Stomach smooth muscle (tissue), 2 donors: ENCODE measurements at regions not wholly inside any gene's neighbourhood (a gene's known extent, or its start where the extent isn't known, plus 50 kb on each side); places are given as distances from the start of the nearest gene placed in this dataset.
"Not testable (repeated sequence)": the region's sequence is repeated elsewhere in the genome, so short reads cannot be mapped to it uniquely, and the experiment has no call there.

Source experiments
- H3K27ac ChIP-seq: one replicate; pipeline ENCODE4 v1.7.0; 2013; ENCODE audit warnings: mild to moderate bottlenecking, low read length, inconsistent platforms
- H3K27me3 ChIP-seq, 2 donors: one replicate each; pipeline ENCODE4 v1.7.0; 2013; ENCODE audit warnings: low read length in 2 of 2; ENCODE audit not compliant: insufficient read depth in 2 of 2, control insufficient read depth in 1 of 2
- H3K36me3 ChIP-seq, 2 donors: one replicate each; pipeline ENCODE4 v1.7.0; 2013; ENCODE audit warnings: low read length in 2 of 2; ENCODE audit not compliant: control insufficient read depth in 2 of 2, insufficient read depth in 2 of 2
- H3K4me1 ChIP-seq: one replicate; pipeline ENCODE4 v1.7.0; 2013; ENCODE audit warnings: low read length; ENCODE audit not compliant: control insufficient read depth, insufficient read depth
- H3K4me3 ChIP-seq, 2 donors: one replicate each; pipeline ENCODE4 v1.7.0; 2013; ENCODE audit warnings: low read length in 2 of 2
- H3K9ac ChIP-seq, 2 donors: one replicate each; pipeline ENCODE4 v1.7.0; 2013; ENCODE audit warnings: low read length in 2 of 2, mild to moderate bottlenecking in 1 of 2
- H3K9me3 ChIP-seq, 2 donors: one replicate each; pipeline ENCODE4 v1.7.0; 2013; ENCODE audit warnings: low read length in 2 of 2; ENCODE audit not compliant: control insufficient read depth in 2 of 2
- donor health status: healthy.
- donor health status: Pancreatic carcinoma.

GRCh38 chr6:79373880-79374279 is 139.4 kb upstream of the HMGN3 start:
- peaks cover 0 to 1% of the 10 kb centered on the region in 2 donors for H3K9me3 ChIP-seq
- H3K36me3 ChIP-seq = no peaks in the 10 kb centered on the region
- H3K27me3 ChIP-seq = no peaks in the 10 kb centered on the region
- H3K9ac ChIP-seq = no peak overlapping the region
- H3K4me1 ChIP-seq = no peaks in the 10 kb centered on the region
- no peak overlapping the region for H3K27ac ChIP-seq
- H3K4me3 ChIP-seq = no peak overlapping the region

- Histone ChIP-seq H3K36me3 (no peaks in the 10 kb centered on the region), H3K9ac (no peak overlapping the region), H3K27ac (no peak overlapping the region), H3K9me3 (peaks cover 0 to 3% of the 10 kb centered on the region in 2 donors), H3K4me3 (no peak overlapping the region), H3K4me1 (no peaks in the 10 kb centered on the region), H3K27me3 (no peaks in the 10 kb centered on the region)
These were observed 138.8 kb upstream of the HMGN3 start for GRCh38 chr6:79373246-79373645.

DNA sequence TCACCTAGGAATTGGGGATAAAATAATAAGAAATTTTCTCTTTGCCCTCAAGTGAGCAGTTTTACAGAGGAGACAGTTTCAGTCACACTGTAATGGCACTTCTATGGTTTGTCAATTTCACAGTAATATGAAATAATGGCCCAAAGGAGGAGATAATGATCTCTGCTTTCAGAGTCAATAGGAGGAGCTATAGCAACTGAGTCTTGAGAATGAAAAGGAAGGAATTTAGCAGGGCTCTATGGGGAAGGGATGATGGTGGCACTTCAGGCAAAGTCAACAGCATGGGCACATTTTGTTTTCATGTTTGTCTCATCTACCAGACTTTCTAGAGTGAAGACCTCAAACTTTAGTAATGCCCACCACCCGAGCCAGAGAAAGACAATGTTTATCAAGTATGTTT is 138.3 kb upstream of the HMGN3 start:
- Histone ChIP-seq H3K36me3 (no peaks in the 10 kb centered on the region), H3K9me3 (peaks cover 0 to 3% of the 10 kb centered on the region in 2 donors), H3K27ac (no peak overlapping the region), H3K4me3 (no peak overlapping the region), H3K9ac (no peak overlapping the region), H3K27me3 (no peaks in the 10 kb centered on the region), H3K4me1 (no peaks in the 10 kb centered on the region)

DNA sequence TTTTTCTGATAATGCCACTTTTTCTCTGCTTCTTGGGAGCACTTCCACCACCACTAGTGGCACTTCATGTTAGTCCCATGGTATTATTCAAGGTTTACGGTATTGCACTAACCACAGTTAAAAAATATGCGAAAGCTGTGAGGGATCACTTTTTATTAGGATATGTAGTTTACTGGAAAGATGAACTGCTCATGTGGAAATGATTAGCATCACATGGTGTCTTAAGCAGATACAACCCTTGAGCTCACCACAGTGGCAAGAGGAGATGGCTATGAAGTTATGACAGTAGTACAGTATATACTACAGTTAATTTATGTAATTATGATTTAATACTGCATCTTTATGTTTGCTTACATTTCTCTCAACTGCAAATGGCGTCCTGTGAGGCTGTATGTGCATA is 134.5 kb upstream of the HMGN3 start:
- Histone ChIP-seq H3K9me3 (peaks cover 0 to 3% of the 10 kb centered on the region in 2 donors), H3K4me3 (no peak overlapping the region), H3K27me3 (no peaks in the 10 kb centered on the region), H3K36me3 (no peaks in the 10 kb centered on the region), H3K4me1 (no peaks in the 10 kb centered on the region), H3K9ac (no peak overlapping the region), H3K27ac (no peak overlapping the region)

- not testable (repeated sequence) for H3K9ac ChIP-seq, H3K4me3 ChIP-seq, H3K9me3 ChIP-seq, H3K27ac ChIP-seq, H3K27me3 ChIP-seq, H3K4me1 ChIP-seq, H3K36me3 ChIP-seq
These were observed 129.0 kb upstream of the HMGN3 start for GRCh38 chr6:79363441-79363840.

- H3K4me3 ChIP-seq, H3K27me3 ChIP-seq, H3K27ac ChIP-seq, H3K9ac ChIP-seq, H3K36me3 ChIP-seq, H3K4me1 ChIP-seq, H3K9me3 ChIP-seq: not testable (repeated sequence)
These were observed 126.6 kb upstream of the HMGN3 start for GRCh38 chr6:79361074-79361473.

DNA sequence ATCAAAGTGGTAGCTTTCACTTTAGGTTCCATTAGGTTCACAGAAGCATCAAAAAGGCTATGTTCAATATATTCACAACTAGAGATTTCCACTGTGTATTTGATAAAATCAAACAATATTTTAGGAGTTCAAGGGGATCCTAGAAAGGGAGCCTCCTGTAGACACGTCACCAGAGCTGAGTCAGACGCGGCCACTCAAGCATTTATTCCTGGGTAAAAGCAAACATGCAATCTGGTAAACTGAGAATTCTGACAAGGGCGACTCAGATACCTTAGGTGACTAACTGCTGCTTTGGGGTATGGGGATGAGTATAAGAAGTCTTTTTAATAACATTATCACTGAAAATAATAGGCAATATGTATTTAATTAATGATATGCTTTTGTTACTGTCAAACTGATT is 118.7 kb upstream of the HMGN3 start:
- H3K27ac ChIP-seq = no peak overlapping the region
- no peaks in the 10 kb centered on the region for H3K9me3 ChIP-seq
- H3K4me3 ChIP-seq = no peak overlapping the region
- H3K9ac ChIP-seq = no peak overlapping the region
- no peaks in the 10 kb centered on the region for H3K4me1 ChIP-seq
- no peaks in the 10 kb centered on the region for H3K27me3 ChIP-seq
- no peaks in the 10 kb centered on the region for H3K36me3 ChIP-seq

- Histone ChIP-seq H3K27me3 (no peaks in the 10 kb centered on the region), H3K4me3 (no peak overlapping the region), H3K9me3 (no peaks in the 10 kb centered on the region), H3K27ac (no peak overlapping the region), H3K36me3 (no peaks in the 10 kb centered on the region), H3K4me1 (no peaks in the 10 kb centered on the region), H3K9ac (no peak overlapping the region)
These were observed 104.0 kb upstream of the HMGN3 start for GRCh38 chr6:79338493-79338892.

- no peak overlapping the region for H3K27ac ChIP-seq
- H3K36me3 ChIP-seq = no peaks in the 10 kb centered on the region
- no peaks in the 10 kb centered on the region for H3K27me3 ChIP-seq
- no peak overlapping the region for H3K9ac ChIP-seq
- H3K4me1 ChIP-seq = no peaks in the 10 kb centered on the region
- H3K4me3 ChIP-seq = no peak overlapping the region
- no peaks in the 10 kb centered on the region for H3K9me3 ChIP-seq
These were observed 100.7 kb upstream of the HMGN3 start for GRCh38 chr6:79335133-79335674.

DNA sequence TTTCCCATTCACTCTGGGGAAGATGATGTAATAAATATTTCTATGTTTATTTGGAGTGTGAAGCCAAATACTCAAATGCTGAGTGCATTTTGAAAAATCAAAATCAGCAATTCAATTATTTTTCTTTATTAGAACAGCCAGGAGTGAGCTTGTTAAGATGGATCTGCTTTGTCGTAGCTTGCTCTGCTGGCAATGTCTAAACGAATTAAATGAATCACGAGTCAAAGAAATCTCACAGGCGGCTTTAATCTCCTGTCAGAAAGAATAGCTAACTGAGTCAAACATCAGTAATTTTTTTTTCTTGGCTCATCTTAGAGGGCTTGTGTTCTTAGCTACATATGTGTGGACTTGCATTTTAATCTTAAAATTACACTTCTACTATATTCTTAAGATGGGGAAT is 100.2 kb upstream of the HMGN3 start:
- no peaks in the 10 kb centered on the region for H3K4me1 ChIP-seq
- no peak overlapping the region for H3K4me3 ChIP-seq
- H3K36me3 ChIP-seq = no peaks in the 10 kb centered on the region
- H3K27me3 ChIP-seq = no peaks in the 10 kb centered on the region
- no peak overlapping the region for H3K9ac ChIP-seq
- no peak overlapping the region for H3K27ac ChIP-seq
- H3K9me3 ChIP-seq = no peaks in the 10 kb centered on the region

DNA sequence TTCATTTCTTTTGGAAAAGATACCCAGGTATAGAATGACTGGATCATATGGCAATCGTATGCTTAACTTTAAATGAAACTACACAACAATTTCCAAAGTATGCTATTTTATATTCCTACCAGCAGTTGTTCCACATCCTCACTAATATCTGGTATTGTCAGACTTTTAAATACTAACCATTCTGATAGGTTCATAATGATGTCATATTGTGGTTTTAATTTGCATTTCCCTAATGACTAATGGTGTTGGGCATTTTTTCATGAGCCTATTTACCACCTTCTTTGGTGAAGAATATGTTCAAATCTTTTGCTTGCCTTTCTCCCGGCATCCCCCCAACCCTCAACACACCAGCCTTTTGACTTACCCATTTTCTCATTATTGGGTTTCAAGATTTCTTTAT is 96.2 kb upstream of the HMGN3 start:
- Histone ChIP-seq H3K27me3 (no peaks in the 10 kb centered on the region), H3K36me3 (no peaks in the 10 kb centered on the region), H3K4me1 (no peaks in the 10 kb centered on the region)

More for the DNA sequence above, 96.2 kb upstream of the HMGN3 start:
- H3K9ac ChIP-seq = no peak overlapping the region
- no peak overlapping the region for H3K4me3 ChIP-seq
- H3K9me3 ChIP-seq = no peaks in the 10 kb centered on the region
- no peak overlapping the region for H3K27ac ChIP-seq
